NT2/D1 (cell line): ENCODE measurements at regions not wholly inside any gene's neighbourhood (a gene's known extent, or its start where the extent isn't known, plus 50 kb on each side); places are given as distances from the start of the nearest gene placed in this dataset.

Experiments
- SUZ12 ChIP-seq: IDR thresholded peaks from 2 replicates; pipeline ENCODE4 v1.6.1; 2011; ENCODE audit not compliant: insufficient read length, insufficient read depth; ENCODE audit errors: extremely low read depth
- YY1 ChIP-seq: IDR thresholded peaks from 2 replicates; pipeline ENCODE4 v1.6.1; 2011; ENCODE audit not compliant: insufficient read length, insufficient read depth
- ZNF274 ChIP-seq: IDR thresholded peaks from 2 replicates; pipeline ENCODE4 v1.6.1; 2011; ENCODE audit warnings: mild to moderate bottlenecking, low read depth, low read length

DNA sequence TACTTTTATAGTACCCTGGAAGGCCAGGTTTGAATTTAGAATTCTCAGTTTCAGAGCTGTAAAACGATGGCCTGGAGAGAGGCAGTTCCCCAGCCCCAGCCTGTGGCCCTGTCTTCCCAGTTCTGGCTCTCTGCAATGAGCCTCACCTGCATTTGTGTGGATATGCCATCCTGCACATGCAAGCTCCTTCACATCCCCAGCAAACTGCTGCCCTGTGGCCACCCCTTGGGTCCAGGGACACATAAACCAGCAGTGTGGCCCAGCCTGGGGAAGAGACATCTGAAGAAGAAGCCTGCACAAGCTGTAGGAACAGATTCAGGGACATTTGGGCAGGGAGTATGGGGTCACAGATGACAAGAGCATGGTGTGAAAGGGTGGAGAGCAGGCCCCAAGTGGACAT is 174.3 kb upstream of the CRY1 start:
- TF ChIP-seq YY1, result no peak
- TF ChIP-seq ZNF274, result no peak
- no peak for TF ChIP-seq SUZ12
